MCF 10A (cell line): ENCODE measurements at regions not wholly inside any gene's neighbourhood (a gene's known extent, or its start where the extent isn't known, plus 50 kb on each side); places are given as distances from the start of the nearest gene placed in this dataset.

Experiments
- BruUV-seq: library from RNA; stranded (reverse); fragments of 400-500 nt; replicated peaks from 2 replicates; lab custom pipeline; 2021; lab: Mats Ljungman, UMichigan
- CTCF ChIA-PET: fragments of 300-600 bp; sonication (Branson Sonifier 250); formaldehyde crosslinking; extraction: SDS; loops from one replicate; lab custom pipeline; 2021; ENCODE audit warnings: antibody characterized with exemption, inconsistent platforms; lab: Yijun Ruan, JAX
- POLR2A ChIA-PET: fragments of 300-600, 350-650 bp; sonication (Branson Sonifier 250); formaldehyde crosslinking; extraction: SDS; loops from one replicate; lab custom pipeline; 2020; ENCODE audit warnings: antibody characterized with exemption, inconsistent platforms; lab: Yijun Ruan, JAX
- DNase-seq: peaks from one replicate; pipeline ENCODE4 v3.0.0-alpha.2; 2018; ENCODE audit not compliant: unreplicated experiment
- H3K27ac Mint-ChIP-seq: one replicate; pipeline ENCODE4 v1.8.0; 2022; ENCODE audit warnings: mild to moderate bottlenecking, low read depth, mixed read lengths; ENCODE audit not compliant: unreplicated experiment
- H3K27me3 Mint-ChIP-seq: one replicate; pipeline ENCODE4 v1.8.0; 2022; ENCODE audit warnings: mixed read lengths; ENCODE audit not compliant: insufficient read depth, unreplicated experiment
- H3K36me3 Mint-ChIP-seq: one replicate; pipeline ENCODE4 v1.8.0; 2022; ENCODE audit warnings: mild to moderate bottlenecking, moderate library complexity, mixed read lengths; ENCODE audit not compliant: insufficient read depth, unreplicated experiment
- H3K4me1 Mint-ChIP-seq: one replicate; pipeline ENCODE4 v1.8.0; 2022; ENCODE audit warnings: mixed read lengths; ENCODE audit not compliant: insufficient read depth, unreplicated experiment
- H3K4me3 Mint-ChIP-seq: one replicate; pipeline ENCODE4 v1.8.0; 2022; ENCODE audit warnings: mild to moderate bottlenecking, moderate library complexity, mixed read lengths; ENCODE audit not compliant: unreplicated experiment
- H3K9me3 Mint-ChIP-seq: one replicate; pipeline ENCODE4 v1.8.0; 2022; ENCODE audit warnings: mixed read lengths; ENCODE audit not compliant: unreplicated experiment
- intact Hi-C: fragments of 100-400 bp; cut with micrococcal nuclease; formaldehyde crosslinking; loops from 2 replicates; pipeline ENCODE4 v1.14.1; 2022
- TF ChIP-seq, protein P1 (sequence below): fragments of 200-600 bp; IDR thresholded peaks from one replicate; pipeline ENCODE4 v1.8.0; 2022; ENCODE audit warnings: antibody characterized with exemption, mild to moderate bottlenecking; ENCODE audit not compliant: unreplicated experiment

DNA sequence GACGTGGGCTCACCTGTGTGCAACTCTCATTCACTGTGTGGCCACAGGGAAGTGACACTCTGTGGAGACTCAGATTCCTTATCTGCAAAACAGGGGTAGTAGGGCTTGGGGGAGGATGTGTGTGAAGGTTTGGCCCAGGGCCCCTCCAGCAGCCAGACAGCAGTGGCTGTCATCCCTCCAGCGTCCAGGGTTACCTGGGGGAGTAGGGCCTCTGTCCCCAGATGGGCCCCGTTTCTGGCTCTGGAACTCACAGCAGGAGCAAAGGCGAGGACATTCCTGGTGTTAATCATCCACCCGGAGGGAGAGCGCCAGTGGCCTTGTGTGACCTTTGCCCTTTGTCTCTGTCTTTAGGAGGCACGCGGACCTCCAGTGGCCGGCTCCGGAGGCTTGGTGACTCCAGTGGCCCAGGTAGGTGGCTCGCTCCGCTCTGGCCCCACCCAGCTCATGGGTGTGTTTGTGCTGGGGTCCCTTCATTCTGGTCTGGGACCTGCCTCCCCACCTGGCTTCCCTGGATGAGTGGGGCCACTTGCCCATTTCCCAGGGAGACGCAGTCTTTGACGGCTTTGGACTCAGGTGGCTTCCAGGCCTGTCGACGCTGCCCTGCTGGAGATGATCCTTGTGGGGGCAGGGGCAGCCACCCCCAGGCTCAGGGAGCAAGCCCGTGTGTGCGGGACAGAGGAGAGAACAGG lies 166.2 kb downstream of the SEC14L1 start:
- CTCF ChIA-PET: interaction anchor here (1.1 kb wide), 1 partner anchor 18 kb away, joined by 5 read pairs; no protein-coding TSS in a partner anchor
- POLR2A ChIA-PET: interaction anchor here (0.5 to 2.1 kb wide), 2 partner anchors 15 to 20 kb away, joined by 3 to 9 read pairs; no protein-coding TSS in a partner anchor
- no TSS peak for BruUV-seq
- no peaks in the 10 kb centered on the region for H3K9me3 Mint-ChIP-seq
- peak overlapping the region; percentile 31 for H3K4me3 Mint-ChIP-seq
- H3K4me1 Mint-ChIP-seq: peaks cover 35% of the 10 kb centered on the region
- H3K27me3 Mint-ChIP-seq: no peaks in the 10 kb centered on the region
- intact Hi-C loops: no loop called here
- peak overlapping the region; percentile 70 for H3K27ac Mint-ChIP-seq
- DNase-seq: no peak
- H3K36me3 Mint-ChIP-seq: peaks cover 64% of the 10 kb centered on the region
- TF ChIP-seq, protein P1, sequence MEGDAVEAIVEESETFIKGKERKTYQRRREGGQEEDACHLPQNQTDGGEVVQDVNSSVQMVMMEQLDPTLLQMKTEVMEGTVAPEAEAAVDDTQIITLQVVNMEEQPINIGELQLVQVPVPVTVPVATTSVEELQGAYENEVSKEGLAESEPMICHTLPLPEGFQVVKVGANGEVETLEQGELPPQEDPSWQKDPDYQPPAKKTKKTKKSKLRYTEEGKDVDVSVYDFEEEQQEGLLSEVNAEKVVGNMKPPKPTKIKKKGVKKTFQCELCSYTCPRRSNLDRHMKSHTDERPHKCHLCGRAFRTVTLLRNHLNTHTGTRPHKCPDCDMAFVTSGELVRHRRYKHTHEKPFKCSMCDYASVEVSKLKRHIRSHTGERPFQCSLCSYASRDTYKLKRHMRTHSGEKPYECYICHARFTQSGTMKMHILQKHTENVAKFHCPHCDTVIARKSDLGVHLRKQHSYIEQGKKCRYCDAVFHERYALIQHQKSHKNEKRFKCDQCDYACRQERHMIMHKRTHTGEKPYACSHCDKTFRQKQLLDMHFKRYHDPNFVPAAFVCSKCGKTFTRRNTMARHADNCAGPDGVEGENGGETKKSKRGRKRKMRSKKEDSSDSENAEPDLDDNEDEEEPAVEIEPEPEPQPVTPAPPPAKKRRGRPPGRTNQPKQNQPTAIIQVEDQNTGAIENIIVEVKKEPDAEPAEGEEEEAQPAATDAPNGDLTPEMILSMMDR: no peak

DNA sequence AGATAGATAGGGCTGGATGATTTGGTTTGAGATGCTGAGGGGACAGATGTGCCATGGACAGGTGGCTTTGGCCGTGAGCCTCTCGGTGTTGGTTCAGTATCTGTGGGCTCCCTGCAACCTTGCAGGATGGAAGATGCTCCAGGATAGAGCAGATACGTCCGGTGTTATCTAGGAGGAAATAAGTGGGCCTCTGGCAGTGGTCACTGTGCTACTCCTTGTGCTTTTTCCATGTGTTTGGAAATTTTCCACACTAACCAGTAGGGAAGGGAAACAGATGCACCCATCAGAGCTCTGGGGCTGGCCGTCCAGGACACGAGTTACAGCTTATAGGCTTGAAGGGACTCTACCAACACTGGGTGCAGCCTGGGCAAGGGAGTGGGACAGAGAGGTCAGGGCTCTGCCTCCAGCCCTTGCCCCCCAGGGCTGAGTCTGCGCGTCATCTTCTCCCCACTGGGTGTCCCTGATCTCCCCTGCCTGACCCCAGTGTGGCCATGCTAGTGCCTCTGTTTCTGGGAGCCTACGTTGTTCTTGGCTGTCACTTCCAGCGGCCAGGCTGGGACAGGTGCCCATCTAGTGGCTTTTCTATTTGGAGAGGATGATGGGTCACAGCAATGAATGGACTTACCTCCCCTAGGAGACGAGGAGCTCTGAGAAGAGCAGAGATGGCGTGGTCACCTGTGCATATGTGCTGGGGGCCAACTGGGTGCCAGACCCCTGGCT lies 166.9 kb downstream of the SEC14L1 start:
- H3K27ac Mint-ChIP-seq: no peak overlapping the region
- H3K36me3 Mint-ChIP-seq: peaks cover 68% of the 10 kb centered on the region
- peaks cover 35% of the 10 kb centered on the region for H3K4me1 Mint-ChIP-seq
- TSS peak; percentile 13 for BruUV-seq
- H3K9me3 Mint-ChIP-seq: no peaks in the 10 kb centered on the region
- no peak for DNase-seq
- intact Hi-C loops: no loop called here
- H3K27me3 Mint-ChIP-seq: no peaks in the 10 kb centered on the region
- TF ChIP-seq, protein P1: no peak
- ChIA-PET POLR2A (no interaction called here), CTCF (no interaction called here)
- no peak overlapping the region for H3K4me3 Mint-ChIP-seq

DNA sequence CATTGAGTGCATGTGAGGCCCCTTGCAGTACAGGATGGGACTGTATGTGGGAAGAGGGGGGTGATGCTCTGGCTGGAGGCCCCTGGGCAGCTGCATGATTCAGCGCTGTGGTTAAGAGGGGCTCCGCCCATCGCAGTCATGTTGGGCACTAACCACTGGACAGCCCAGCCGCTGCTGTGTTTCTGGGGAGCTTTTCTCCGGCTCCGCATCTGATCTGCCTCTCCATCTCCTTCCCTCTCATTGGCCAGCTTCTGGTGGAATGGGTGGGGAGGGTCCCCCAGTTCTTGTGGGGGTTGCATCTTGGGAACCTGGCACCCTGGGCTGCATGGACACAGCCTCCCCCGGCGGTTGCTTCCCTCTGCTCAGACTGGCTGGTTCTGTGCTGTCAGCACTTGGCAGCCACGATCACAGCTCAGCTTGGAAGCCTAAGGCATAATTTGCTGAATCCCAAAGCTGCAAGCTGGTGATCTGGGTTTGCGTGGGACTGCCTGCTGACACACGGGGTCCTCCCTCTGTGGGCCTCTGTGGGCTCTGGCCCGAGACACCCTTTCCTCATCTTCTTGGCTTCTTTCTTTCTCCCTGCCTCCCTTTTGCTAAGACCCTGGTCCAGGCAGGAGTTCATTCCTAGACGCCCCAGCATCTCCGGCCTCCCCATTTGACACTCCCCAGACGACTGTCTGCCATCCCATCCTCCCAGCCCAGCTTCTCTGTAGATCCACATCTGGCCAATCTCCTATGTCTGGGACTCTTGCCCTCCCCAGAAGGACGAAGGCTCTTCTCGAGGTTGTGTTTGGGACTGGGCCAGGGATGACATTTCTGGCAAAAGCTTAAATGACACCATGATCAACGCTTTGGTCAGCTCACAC lies 168.3 kb downstream of the SEC14L1 start:
- peaks cover 31% of the 10 kb centered on the region for H3K4me1 Mint-ChIP-seq
- peak overlapping the region; percentile 85 for H3K27ac Mint-ChIP-seq
- no peak overlapping the region for H3K4me3 Mint-ChIP-seq
- ChIA-PET POLR2A (interaction anchor here (0.7 to 1.8 kb wide), 2 partner anchors 12 to 22 kb away, joined by 3 to 7 read pairs; no protein-coding TSS in a partner anchor), CTCF (no interaction called here)
- intact Hi-C loops: no loop called here
- DNase-seq: peak; percentile 42
- BruUV-seq: no TSS peak
- H3K36me3 Mint-ChIP-seq: peaks cover 57% of the 10 kb centered on the region
- TF ChIP-seq, protein P1: no peak
- no peaks in the 10 kb centered on the region for H3K27me3 Mint-ChIP-seq
- no peaks in the 10 kb centered on the region for H3K9me3 Mint-ChIP-seq

DNA sequence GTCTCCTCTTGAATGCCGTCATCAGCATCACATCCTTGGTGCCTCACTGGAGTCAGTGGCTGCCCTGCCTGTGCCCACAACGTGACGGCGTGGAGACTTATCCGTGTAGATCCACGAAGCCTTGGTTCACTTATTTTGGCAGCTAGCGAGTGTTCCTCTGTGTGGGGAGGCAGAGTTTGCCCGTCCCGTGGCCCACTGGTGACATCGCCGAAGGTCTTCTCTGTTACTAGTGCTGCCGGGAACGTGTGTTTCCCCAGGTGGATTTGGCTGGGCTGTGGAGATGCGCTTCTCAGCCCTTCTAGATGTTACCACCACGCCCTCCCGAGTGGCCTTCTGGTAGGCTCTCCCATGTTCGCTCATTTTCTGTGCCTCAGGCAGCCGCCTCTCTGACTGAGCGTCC lies 169.6 kb downstream of the SEC14L1 start:
- BruUV-seq: no TSS peak
- H3K4me1 Mint-ChIP-seq: peaks cover 31% of the 10 kb centered on the region
- TF ChIP-seq, protein P1: no peak
- no peak overlapping the region for H3K27ac Mint-ChIP-seq
- POLR2A ChIA-PET: interaction anchor here (1.8 kb wide), 1 partner anchor 24 kb away, joined by 7 read pairs; no protein-coding TSS in a partner anchor
- CTCF ChIA-PET: no interaction called here
- H3K4me3 Mint-ChIP-seq: no peak overlapping the region
- intact Hi-C loops: no loop called here
- H3K27me3 Mint-ChIP-seq: no peaks in the 10 kb centered on the region
- no peaks in the 10 kb centered on the region for H3K9me3 Mint-ChIP-seq
- H3K36me3 Mint-ChIP-seq: peaks cover 56% of the 10 kb centered on the region
- no peak for DNase-seq
